K562 (cell line): ENCODE measurements at regions not wholly inside any gene's neighbourhood (a gene's known extent, or its start where the extent isn't known, plus 50 kb on each side); places are given as distances from the start of the nearest gene placed in this dataset.

Source experiments
- HCFC1 ChIP-seq: IDR thresholded peaks from 2 replicates; pipeline ENCODE4 v1.6.1; 2012; ENCODE audit warnings: low read depth, low read length, improper control_type of control experiment
- MAZ ChIP-seq, 2 experiments: fragments of 450-650 bp in 1 of 2; sonication (generic) in 1 of 2; formaldehyde crosslinking; IDR thresholded peaks in 1 of 2; conservative IDR thresholded peaks in 1 of 2; 2 replicates each; pipeline versions ENCODE4 v1.4.0 to v1.5.0; 2020; ENCODE audit warnings: mild to moderate bottlenecking in 1 of 2, missing genetic modification reagents in 1 of 2
- POLR2AphosphoS5 ChIP-seq: IDR thresholded peaks from 2 replicates; pipeline ENCODE4 v1.6.1; 2011; ENCODE audit warnings: mild to moderate bottlenecking, low read depth, low read length, moderate library complexity; ENCODE audit not compliant: control insufficient read depth, insufficient read depth
- POLR2B ChIP-seq: fragments of 450-650 bp; IDR thresholded peaks from 2 replicates; pipeline ENCODE4 v1.6.1; 2018; ENCODE audit warnings: low read depth; ENCODE audit not compliant: partially characterized antibody
- RNF2 ChIP-seq: sonication (generic); IDR thresholded peaks from 2 replicates; pipeline ENCODE4 v1.6.1; 2016
- YY1 ChIP-seq, 3 experiments: IDR thresholded peaks; 2 replicates each; pipeline ENCODE4 v1.6.1; 2011; ENCODE audit warnings: low read length in 2 of 3, mild to moderate bottlenecking in 2 of 3, moderate library complexity in 2 of 3, borderline replicate concordance in 1 of 3, control low read depth in 1 of 3, low read depth in 1 of 3; ENCODE audit not compliant: insufficient read depth in 3 of 3, insufficient replicate concordance in 2 of 3, control insufficient read depth in 1 of 3, insufficient read length in 1 of 3; ENCODE audit errors: extremely low read depth in 1 of 3
- ZBTB43 ChIP-seq: sonication (generic); formaldehyde crosslinking; IDR thresholded peaks from 2 replicates; pipeline ENCODE4 v1.8.0; 2023; ENCODE audit warnings: mild to moderate bottlenecking, missing genetic modification reagents
- ZBTB8A ChIP-seq: fragments of 450-650 bp; IDR thresholded peaks from 2 replicates; pipeline ENCODE4 v1.6.1; 2018; ENCODE audit warnings: mild to moderate bottlenecking, moderate library complexity; ENCODE audit not compliant: partially characterized antibody

- TF ChIP-seq HCFC1 (no peak), ZBTB43 (CRISPR knock-in tag) (no peak), YY1 (IDR thresholded peaks at IDR 0.05; ENCODE audit: borderline replicate concordance in 1 of 3, control insufficient read depth in 1 of 3, extremely low read depth in 1 of 3, insufficient read depth in 3 of 3, insufficient read length in 1 of 3, insufficient replicate concordance in 2 of 3, low read depth in 1 of 3, low read length in 2 of 3) (no peak), ZBTB8A (no peak), POLR2AphosphoS5 (no peak), POLR2B (no peak), MAZ (CRISPR knock-in tag; conservative IDR thresholded peaks at IDR 0.05 in 1 of 2, IDR thresholded peaks at IDR 0.05 in 1 of 2) (no peak), RNF2 (no peak)
These were observed 213.5 kb upstream of the NRP1 start for GRCh38 chr10:33547976-33548375.
